Memory B cell (primary cell): ENCODE measurements at regions not wholly inside any gene's neighbourhood (a gene's known extent, or its start where the extent isn't known, plus 50 kb on each side); places are given as distances from the start of the nearest gene placed in this dataset.
"Not testable (repeated sequence)": the region's sequence is repeated elsewhere in the genome, so short reads cannot be mapped to it uniquely, and the experiment has no call there.

Experiments used
- ATAC-seq: fragments of 150-1000 bp; cut with Tn5 transposase; 2 replicates; pipeline ENCODE4 v1.10.0; 2021; ENCODE audit warnings: low read depth, mild to moderate bottlenecking, moderate library complexity
- DNase-seq, 2 donors: peaks; one replicate each; pipeline ENCODE4 v3.0.0; 2022; ENCODE audit warnings: low spot score in 2 of 2
- H3K27ac Mint-ChIP-seq: one replicate; pipeline ENCODE4 v1.8.0; 2022; ENCODE audit warnings: mild to moderate bottlenecking, moderate library complexity, mixed read lengths
- H3K27me3 Mint-ChIP-seq: one replicate; pipeline ENCODE4 v1.8.0; 2022; ENCODE audit warnings: mixed read lengths
- H3K36me3 Mint-ChIP-seq: one replicate; pipeline ENCODE4 v1.8.0; 2022; ENCODE audit warnings: mild to moderate bottlenecking, mixed read lengths
- H3K4me1 Mint-ChIP-seq: one replicate; pipeline ENCODE4 v1.8.0; 2022; ENCODE audit warnings: mixed read lengths
- H3K4me3 Mint-ChIP-seq: one replicate; pipeline ENCODE4 v1.8.0; 2022; ENCODE audit warnings: mild to moderate bottlenecking, moderate library complexity, mixed read lengths
- H3K9me3 Mint-ChIP-seq: one replicate; pipeline ENCODE4 v1.8.0; 2022; ENCODE audit warnings: mixed read lengths

DNA sequence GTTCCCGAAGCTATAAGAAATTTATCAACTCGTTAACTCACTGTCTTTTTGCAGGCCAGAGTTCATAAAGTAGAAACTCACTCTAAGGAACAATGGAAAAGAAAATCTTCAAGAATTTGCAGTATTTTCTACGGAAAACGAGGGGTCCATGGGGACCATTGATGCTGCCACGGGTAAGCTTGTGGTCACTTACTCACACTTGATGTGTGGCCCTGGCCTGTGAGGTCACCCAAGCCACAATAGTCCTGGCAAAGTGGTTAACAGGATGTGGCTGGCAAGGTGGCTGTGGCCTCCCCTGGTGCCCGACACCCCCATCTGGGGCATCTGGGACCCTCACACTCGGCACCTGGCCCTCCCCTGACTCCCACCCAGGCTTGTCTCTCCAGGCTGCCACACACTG, 123.4 kb downstream of the C6orf118 start:
- no peak overlapping the region for H3K4me3 Mint-ChIP-seq
- ATAC-seq, result no peak
- no peaks in the 10 kb centered on the region for H3K4me1 Mint-ChIP-seq
- H3K27me3 Mint-ChIP-seq, result no peaks in the 10 kb centered on the region
- peaks cover 11% of the 10 kb centered on the region for H3K9me3 Mint-ChIP-seq
- no peak overlapping the region for H3K27ac Mint-ChIP-seq
- DNase-seq, result no peak
- H3K36me3 Mint-ChIP-seq, result no peaks in the 10 kb centered on the region

DNA sequence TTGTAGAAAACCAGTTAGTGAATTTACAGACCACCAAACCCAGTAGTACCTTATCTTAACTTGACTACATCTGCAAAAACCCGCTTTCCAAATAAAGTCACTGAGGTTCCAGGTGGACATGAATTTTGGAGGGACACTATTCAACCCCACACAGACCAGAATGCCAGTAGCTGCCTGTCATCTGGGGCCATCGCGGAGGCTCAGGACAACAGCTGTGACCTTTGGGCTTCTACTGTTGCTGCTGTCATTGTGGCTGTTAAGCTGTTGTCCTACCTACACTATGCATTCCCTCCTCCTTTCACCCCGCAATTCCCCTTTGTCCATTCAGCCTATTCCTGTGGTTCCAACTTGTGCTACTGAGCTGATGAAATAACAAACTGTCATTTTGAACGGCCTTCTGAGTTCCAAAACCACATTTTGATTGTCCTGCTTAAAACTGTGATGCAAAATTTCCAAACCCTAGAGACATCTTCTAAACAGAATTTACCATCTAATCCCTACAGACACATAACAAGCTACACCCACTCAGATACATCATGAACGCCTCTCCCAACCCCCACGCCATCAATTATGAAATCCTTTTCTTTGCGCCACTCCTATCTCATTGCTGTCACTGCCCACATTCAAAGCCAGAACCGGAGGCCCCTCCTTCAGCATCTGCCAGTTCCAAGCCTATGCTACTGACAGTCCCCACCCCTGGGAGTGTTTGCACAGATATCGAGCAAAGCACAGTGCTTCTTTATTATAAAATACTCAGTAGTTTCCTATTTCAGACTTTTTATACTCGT, 125.0 kb downstream of the C6orf118 start:
- ATAC-seq (no peak), DNase-seq (no peak)
- Mint-ChIP-seq H3K9me3 (peaks cover 11% of the 10 kb centered on the region), H3K4me1 (no peaks in the 10 kb centered on the region), H3K4me3 (no peak overlapping the region), H3K36me3 (no peaks in the 10 kb centered on the region), H3K27ac (no peak overlapping the region), H3K27me3 (no peaks in the 10 kb centered on the region)

DNA sequence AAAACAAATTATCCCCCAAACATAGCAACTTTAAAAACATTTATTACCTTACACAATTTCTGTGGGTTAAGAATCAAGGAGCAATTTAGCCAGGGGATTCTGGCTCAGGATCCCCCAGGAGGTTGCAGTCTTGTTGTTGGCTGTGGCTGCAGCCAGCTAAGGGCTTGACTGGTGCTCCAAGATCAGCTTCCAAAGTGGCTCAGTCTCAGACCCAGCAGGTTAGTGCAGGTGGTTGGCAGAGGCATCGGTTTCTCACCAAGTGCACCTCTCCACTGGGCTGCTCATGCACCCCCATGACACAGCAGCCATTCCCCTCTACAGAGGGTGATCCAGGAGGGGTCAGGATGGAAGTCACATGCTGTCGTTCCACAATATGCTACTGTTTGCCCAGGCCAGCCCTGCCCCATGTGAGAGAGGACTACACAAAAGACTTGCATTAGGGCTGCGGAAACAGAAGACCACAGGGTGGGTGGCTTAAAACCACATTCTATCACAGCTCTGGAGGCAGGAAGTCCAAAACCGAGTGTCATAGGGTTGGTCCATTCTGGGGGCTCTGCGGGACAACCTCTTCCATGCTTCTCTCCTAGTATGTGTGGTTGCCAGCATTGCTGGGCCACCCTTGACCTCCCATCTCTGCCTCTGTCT, 125.8 kb downstream of the C6orf118 start:
- DNase-seq (no peak), ATAC-seq (no peak)
- Mint-ChIP-seq H3K27me3 (no peaks in the 10 kb centered on the region), H3K27ac (no peak overlapping the region), H3K4me3 (no peak overlapping the region), H3K36me3 (no peaks in the 10 kb centered on the region), H3K9me3 (peaks cover 11% of the 10 kb centered on the region), H3K4me1 (no peaks in the 10 kb centered on the region)

DNA sequence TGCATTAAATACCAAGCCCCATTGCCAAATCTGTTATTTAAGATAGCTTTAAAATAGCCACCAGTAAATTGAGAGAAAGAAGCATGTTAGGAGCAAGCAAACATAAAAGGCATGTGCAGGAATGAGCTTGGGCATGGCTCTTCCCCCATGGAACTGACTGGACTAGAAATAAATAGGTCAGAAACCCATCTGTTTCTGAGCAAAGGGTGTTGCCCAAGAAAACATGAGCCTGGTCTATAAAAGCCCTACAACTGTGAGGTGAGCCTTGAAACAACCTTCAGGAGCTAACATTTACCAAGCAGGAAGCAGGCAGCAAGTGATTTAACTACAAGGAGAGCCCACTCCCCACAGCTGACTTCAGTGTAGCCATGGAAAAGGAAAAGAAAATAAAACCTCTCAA, 126.3 kb downstream of the C6orf118 start:
- DNase-seq (no peak), ATAC-seq (no peak)
- H3K4me1 Mint-ChIP-seq, result no peaks in the 10 kb centered on the region

DNA sequence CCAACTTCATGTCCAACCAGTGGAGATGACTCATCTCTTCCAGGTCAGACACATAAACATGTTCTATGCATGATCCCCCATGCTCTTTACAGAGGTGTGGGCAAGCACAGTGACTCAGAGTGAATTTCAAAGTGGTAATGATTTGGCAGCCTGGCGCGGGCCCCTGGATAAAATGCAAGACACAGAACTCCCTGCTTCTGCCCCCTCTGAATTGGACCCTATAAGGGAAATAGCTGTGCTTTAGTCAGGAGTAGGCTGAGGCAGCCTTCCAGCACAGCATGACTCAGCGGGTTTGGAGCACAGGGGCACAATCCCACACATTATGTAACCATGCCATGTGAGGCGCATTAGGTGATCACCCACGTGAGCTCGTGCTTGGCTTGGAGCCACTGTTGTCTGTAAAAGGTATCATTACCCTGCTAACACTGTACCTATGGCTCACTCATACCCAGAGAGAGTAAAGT, 127.4 kb downstream of the C6orf118 start:
- H3K9me3 Mint-ChIP-seq, result peaks cover 11% of the 10 kb centered on the region
- no peaks in the 10 kb centered on the region for H3K4me1 Mint-ChIP-seq
- DNase-seq (no peak), ATAC-seq (no peak)
- no peaks in the 10 kb centered on the region for H3K27me3 Mint-ChIP-seq
- H3K27ac Mint-ChIP-seq, result no peak overlapping the region
- H3K4me3 Mint-ChIP-seq, result no peak overlapping the region
- no peaks in the 10 kb centered on the region for H3K36me3 Mint-ChIP-seq

More for the DNA sequence above, 126.3 kb downstream of the C6orf118 start:
- no peak overlapping the region for H3K27ac Mint-ChIP-seq
- H3K36me3 Mint-ChIP-seq, result no peaks in the 10 kb centered on the region
- peaks cover 11% of the 10 kb centered on the region for H3K9me3 Mint-ChIP-seq
- H3K4me3 Mint-ChIP-seq, result no peak overlapping the region
- no peaks in the 10 kb centered on the region for H3K27me3 Mint-ChIP-seq

DNA sequence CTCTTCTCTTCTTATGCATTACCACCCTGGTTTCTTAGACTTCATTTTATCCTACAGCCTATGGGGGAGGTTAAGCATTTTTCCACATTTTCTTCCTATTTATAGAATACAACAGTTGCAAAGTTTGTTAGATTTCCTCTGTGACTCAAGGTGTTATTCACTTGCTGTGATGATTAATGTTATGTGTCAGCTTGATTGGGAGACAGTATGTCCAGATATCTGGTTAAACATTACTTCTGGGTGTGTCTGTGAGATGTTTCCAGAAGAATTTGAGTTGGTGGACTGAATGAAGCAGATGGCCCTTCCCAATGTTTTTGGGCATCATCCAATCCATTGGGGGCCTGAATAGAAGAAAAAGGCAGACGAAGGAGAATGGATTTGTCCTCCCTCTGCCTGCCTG, 131.3 kb downstream of the C6orf118 start:
- H3K4me3 Mint-ChIP-seq, result no peak overlapping the region
- no peaks in the 10 kb centered on the region for H3K36me3 Mint-ChIP-seq
- H3K9me3 Mint-ChIP-seq, result peaks cover 8% of the 10 kb centered on the region
- H3K27ac Mint-ChIP-seq, result no peak overlapping the region
- no peaks in the 10 kb centered on the region for H3K4me1 Mint-ChIP-seq
- no peak for DNase-seq
- ATAC-seq, result no peak
- H3K27me3 Mint-ChIP-seq, result no peaks in the 10 kb centered on the region

DNA sequence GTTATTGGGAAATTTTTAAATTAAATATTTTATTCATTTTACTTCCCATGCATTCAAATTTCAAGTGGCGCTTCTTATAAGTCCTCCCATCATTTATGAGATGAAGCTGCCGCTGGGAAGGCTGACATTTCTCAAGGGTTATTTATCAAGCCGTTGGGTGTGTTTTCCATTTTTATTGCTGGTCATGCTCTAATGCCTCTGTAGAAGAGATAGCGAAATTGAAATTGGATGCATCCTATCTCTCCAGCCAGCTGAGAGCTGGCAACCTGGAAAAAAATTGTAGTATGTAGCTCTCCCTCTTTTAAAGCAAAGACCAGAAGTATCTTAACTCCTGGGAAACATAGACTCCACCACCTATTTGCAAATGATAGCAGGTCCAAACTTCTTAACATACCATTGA, 135.9 kb downstream of the C6orf118 start:
- H3K4me3 Mint-ChIP-seq, result no peak overlapping the region
- no peaks in the 10 kb centered on the region for H3K4me1 Mint-ChIP-seq
- H3K36me3 Mint-ChIP-seq, result no peaks in the 10 kb centered on the region
- H3K9me3 Mint-ChIP-seq, result peaks cover 8% of the 10 kb centered on the region
- H3K27me3 Mint-ChIP-seq, result no peaks in the 10 kb centered on the region
- DNase-seq, result no peak
- H3K27ac Mint-ChIP-seq, result no peak overlapping the region
- no peak for ATAC-seq

DNA sequence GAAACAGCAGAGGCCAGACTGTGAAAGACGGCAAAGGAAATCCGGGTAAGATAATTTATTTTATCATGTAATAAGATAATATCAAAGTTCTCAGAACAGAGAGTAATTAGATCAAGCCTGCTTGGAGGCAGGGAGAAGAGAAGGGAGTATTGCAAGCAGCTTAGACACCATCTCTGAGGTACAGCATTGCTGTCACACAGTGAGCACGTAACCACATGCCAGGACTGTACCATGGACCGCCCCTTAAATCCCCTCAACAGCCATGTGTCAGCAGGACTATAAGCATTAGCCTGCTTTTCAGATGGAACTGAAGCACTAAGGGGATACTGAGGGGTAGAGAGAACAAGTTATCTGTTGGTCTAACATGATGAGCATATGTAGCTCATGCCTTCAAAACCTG, 141.5 kb downstream of the C6orf118 start:
- ATAC-seq (no peak), DNase-seq (no peak)
- Mint-ChIP-seq H3K27me3 (no peaks in the 10 kb centered on the region), H3K4me1 (no peaks in the 10 kb centered on the region), H3K36me3 (no peaks in the 10 kb centered on the region), H3K4me3 (no peak overlapping the region), H3K9me3 (peaks cover 10% of the 10 kb centered on the region), H3K27ac (no peak overlapping the region)

DNA sequence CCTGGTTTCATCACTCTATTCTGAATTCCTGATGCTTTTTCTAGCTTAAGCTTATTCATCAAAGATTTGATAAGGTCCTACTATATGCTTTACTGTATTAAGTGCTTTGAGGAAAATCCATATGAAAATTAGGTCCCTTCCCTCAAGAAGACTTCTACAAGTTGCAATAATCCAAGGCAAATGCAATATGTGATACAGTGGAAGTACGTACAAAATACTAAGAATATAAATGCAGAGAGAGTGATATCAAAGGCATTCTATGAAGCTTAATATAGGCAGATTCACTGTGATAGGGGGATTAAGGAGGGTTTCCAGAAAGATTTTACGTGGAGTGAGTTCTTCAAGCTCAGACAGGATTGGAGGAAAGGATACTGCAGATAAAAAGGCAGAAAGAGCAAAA, 142.1 kb downstream of the C6orf118 start:
- Mint-ChIP-seq H3K27me3 (no peaks in the 10 kb centered on the region), H3K4me3 (no peak overlapping the region), H3K36me3 (no peaks in the 10 kb centered on the region), H3K27ac (no peak overlapping the region), H3K9me3 (peaks cover 11% of the 10 kb centered on the region), H3K4me1 (no peaks in the 10 kb centered on the region)
- DNase-seq (no peak), ATAC-seq (no peak)

DNA sequence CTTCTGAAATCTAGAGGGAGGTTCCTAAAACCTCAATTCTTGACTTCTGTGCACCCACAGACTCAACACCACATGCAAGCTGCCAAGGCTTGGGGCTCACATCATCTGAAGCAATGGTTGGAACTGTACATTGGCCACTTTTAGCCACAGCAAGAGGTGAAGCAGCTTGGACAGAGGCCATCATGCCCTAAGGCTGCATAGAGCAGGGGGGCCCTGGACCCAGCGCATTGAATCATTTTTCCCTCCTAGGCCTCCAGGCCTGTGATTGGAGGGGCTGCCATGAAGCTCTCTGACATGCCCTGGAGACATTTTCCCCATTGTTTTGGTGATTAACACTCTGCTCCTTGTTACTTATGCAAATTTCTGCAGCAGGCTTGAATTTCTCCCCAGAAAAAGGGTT, 145.9 kb downstream of the C6orf118 start:
- no peak overlapping the region for H3K27ac Mint-ChIP-seq
- no peak overlapping the region for H3K4me3 Mint-ChIP-seq
- ATAC-seq, result no peak

DNA sequence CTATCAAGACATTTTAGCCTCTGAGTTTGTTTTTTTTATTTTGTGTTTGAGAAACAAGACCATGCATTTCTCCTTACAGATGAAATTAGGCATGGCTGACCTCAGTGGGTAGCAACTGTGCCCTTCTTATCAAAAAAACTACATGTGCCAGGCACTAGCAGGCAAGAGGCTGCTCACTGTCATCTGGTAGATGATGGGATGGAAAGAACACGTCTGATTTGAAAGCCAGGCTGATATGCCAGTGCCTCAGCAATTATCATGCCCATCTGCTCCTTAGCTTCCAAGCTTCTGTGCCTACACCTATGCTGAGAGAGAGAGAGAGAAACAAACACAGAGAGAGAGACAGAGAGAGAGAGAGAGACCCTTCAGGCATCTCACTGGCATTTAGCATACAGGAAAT, 149.9 kb downstream of the C6orf118 start:
- Mint-ChIP-seq H3K27ac (no peak overlapping the region), H3K4me1 (no peaks in the 10 kb centered on the region), H3K9me3 (peaks cover 6% of the 10 kb centered on the region), H3K4me3 (no peak overlapping the region), H3K36me3 (no peaks in the 10 kb centered on the region), H3K27me3 (no peaks in the 10 kb centered on the region)
- DNase-seq (no peak), ATAC-seq (no peak)

More for the DNA sequence above, 145.9 kb downstream of the C6orf118 start:
- Mint-ChIP-seq H3K36me3 (no peaks in the 10 kb centered on the region), H3K27me3 (no peaks in the 10 kb centered on the region), H3K4me1 (no peaks in the 10 kb centered on the region), H3K9me3 (peaks cover 8% of the 10 kb centered on the region)
- DNase-seq, result no peak

DNA sequence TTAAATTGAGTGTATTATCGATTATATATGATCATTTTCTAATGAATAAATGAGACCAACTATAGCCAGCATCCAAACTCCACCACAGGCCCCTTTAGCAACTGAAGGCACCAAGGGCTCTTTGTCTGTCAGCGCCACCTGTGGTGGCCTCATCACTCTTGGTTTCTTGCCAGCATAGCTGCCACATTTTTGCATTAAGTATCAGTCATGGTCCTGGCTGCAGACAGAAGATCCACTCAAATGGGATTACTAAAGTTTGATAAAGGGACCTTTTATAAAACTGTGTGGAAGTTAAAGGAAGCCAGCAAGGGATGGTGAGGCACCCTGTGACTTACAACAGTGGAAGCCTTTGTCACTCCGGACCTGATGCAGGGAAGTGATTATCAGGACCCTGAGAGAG, 162.9 kb downstream of the C6orf118 start:
- ATAC-seq (no peak), DNase-seq (no peak)
- no peak overlapping the region for H3K27ac Mint-ChIP-seq
- no peaks in the 10 kb centered on the region for H3K36me3 Mint-ChIP-seq
- H3K4me3 Mint-ChIP-seq, result no peak overlapping the region
- H3K27me3 Mint-ChIP-seq, result no peaks in the 10 kb centered on the region
- peaks cover 5% of the 10 kb centered on the region for H3K9me3 Mint-ChIP-seq
- no peaks in the 10 kb centered on the region for H3K4me1 Mint-ChIP-seq

DNA sequence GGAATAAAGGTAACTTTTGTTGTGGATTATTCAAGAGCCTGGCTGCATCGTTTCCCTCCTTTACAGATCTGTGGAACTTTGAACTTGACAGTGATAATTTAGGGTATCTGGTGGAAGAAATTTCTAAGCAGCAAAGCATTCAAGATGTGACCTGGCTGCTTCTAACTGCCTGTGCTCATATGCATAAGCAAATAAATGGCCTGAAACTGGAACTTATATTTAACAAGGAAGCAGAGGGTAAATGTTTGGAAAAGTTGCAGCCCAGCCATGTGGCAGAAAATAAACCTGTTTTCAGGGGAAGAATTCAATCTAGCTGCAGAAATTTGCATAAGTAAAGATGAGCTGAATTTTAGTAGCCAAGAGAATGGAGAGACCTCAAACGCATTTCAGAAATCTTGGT, 173.5 kb downstream of the C6orf118 start:
- no peaks in the 10 kb centered on the region for H3K4me1 Mint-ChIP-seq
- DNase-seq, result no peak
- H3K27me3 Mint-ChIP-seq, result no peaks in the 10 kb centered on the region
- no peak for ATAC-seq
- H3K27ac Mint-ChIP-seq, result no peak overlapping the region
- H3K36me3 Mint-ChIP-seq, result no peaks in the 10 kb centered on the region
- no peak overlapping the region for H3K4me3 Mint-ChIP-seq
- H3K9me3 Mint-ChIP-seq, result peaks cover 16% of the 10 kb centered on the region

DNA sequence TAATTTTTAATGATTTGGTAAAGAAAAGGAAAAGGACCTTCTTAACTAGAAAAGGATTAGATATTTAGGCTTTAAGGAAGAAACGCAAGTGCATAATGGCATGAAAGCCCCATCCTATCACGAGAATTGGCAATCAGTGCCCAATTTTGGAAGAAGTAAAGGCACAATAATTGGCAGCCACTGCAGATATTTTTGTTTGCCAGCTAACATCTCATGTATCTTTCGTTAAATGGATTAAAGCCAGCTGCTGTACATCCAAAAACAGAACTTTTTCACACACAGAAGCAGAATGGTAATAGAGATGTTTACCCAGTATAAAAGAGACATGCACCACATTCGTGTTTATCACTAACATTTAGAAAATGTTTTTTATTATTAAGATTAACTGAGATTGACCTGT, 180.3 kb downstream of the C6orf118 start:
- ATAC-seq, result no peak
- H3K27ac Mint-ChIP-seq, result no peak overlapping the region
- no peak overlapping the region for H3K4me3 Mint-ChIP-seq
- H3K4me1 Mint-ChIP-seq, result no peaks in the 10 kb centered on the region
- DNase-seq, result no peak
- H3K9me3 Mint-ChIP-seq, result peaks cover 12% of the 10 kb centered on the region
- H3K36me3 Mint-ChIP-seq, result no peaks in the 10 kb centered on the region
- H3K27me3 Mint-ChIP-seq, result no peaks in the 10 kb centered on the region

DNA sequence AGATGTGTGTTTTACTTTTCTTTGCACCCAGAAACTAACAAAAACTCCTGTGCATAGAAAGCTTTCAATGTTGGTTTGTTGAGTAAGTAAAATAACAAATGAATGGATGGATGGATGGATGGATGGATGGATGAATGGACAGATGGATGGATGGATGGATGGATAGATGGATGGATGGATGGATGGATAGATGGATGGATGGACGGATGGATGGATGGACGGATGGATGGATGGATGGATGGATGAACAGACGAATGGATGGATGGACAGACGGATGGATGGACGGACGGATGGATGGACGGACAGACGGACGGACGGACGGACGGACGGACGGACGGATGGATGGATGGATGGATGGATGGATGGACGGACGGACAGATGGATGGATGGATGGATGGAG, 181.7 kb downstream of the C6orf118 start:
- not testable (repeated sequence) for H3K27me3 Mint-ChIP-seq, H3K4me1 Mint-ChIP-seq, H3K36me3 Mint-ChIP-seq, ATAC-seq, H3K4me3 Mint-ChIP-seq, DNase-seq, H3K27ac Mint-ChIP-seq
- peaks cover 11% of the 10 kb centered on the region for H3K9me3 Mint-ChIP-seq
